H9 (cell line): ENCODE measurements at regions not wholly inside any gene's neighbourhood (a gene's known extent, or its start where the extent isn't known, plus 50 kb on each side); places are given as distances from the start of the nearest gene placed in this dataset.

Source experiments
- DNase-seq: peaks from one replicate; pipeline ENCODE4 v3.0.0-alpha.2; 2017
- H2AFZ ChIP-seq: one replicate; pipeline ENCODE4 v1.6.1; 2013; ENCODE audit warnings: mild to moderate bottlenecking, low read length, control low read depth, moderate library complexity
- H2AK5ac ChIP-seq: 2 replicates; pipeline ENCODE4 v1.6.1; 2013; ENCODE audit warnings: low read length, control low read depth, mixed read lengths; ENCODE audit not compliant: insufficient read length
- H2BK120ac ChIP-seq: one replicate; pipeline ENCODE4 v1.6.1; 2013; ENCODE audit warnings: low read depth, mild to moderate bottlenecking, low read length, control low read depth, inconsistent platforms; ENCODE audit not compliant: poor library complexity, severe bottlenecking
- H2BK12ac ChIP-seq: 2 replicates; pipeline ENCODE4 v1.6.1; 2013; ENCODE audit warnings: low read length, control low read depth, mixed read lengths, low read depth; ENCODE audit not compliant: insufficient read length
- H2BK15ac ChIP-seq: 2 replicates; pipeline ENCODE4 v1.6.1; 2013; ENCODE audit warnings: low read depth, low read length, control low read depth
- H2BK20ac ChIP-seq: one replicate; pipeline ENCODE4 v1.6.1; 2013; ENCODE audit warnings: low read depth, mild to moderate bottlenecking, low read length, control low read depth, inconsistent platforms; ENCODE audit not compliant: poor library complexity, severe bottlenecking
- H2BK5ac ChIP-seq: 2 replicates; pipeline ENCODE4 v1.6.1; 2013; ENCODE audit warnings: low read length, control low read depth, mixed read lengths; ENCODE audit not compliant: insufficient read length
- H3K14ac ChIP-seq: 2 replicates; pipeline ENCODE4 v1.6.1; 2013; ENCODE audit warnings: low read length, control low read depth; ENCODE audit not compliant: insufficient read depth
- H3K18ac ChIP-seq: 2 replicates; pipeline ENCODE4 v1.6.1; 2013; ENCODE audit warnings: low read depth, mild to moderate bottlenecking, mixed read lengths, low read length, control low read depth; ENCODE audit not compliant: insufficient read length
- H3K23ac ChIP-seq: 2 replicates; pipeline ENCODE4 v1.6.1; 2013; ENCODE audit warnings: low read length, control low read depth, mixed read lengths, low read depth; ENCODE audit not compliant: insufficient read length
- H3K23me2 ChIP-seq: 2 replicates; pipeline ENCODE4 v1.6.1; 2013; ENCODE audit warnings: low read depth, mild to moderate bottlenecking, mixed read lengths, low read length, control low read depth; ENCODE audit not compliant: insufficient read length, poor library complexity, severe bottlenecking
- H3K27ac ChIP-seq: 2 replicates; pipeline ENCODE4 v1.5.1; 2013; ENCODE audit warnings: low read length, control low read depth, mixed read lengths, low read depth; ENCODE audit not compliant: insufficient read length
- H3K27me3 ChIP-seq: 2 replicates; pipeline ENCODE4 v1.6.1; 2013; ENCODE audit warnings: low read length, control low read depth, inconsistent platforms; ENCODE audit not compliant: insufficient read depth
- H3K4ac ChIP-seq: 2 replicates; pipeline ENCODE4 v1.6.1; 2013; ENCODE audit warnings: low read depth, mild to moderate bottlenecking, control low read depth, inconsistent platforms, low read length, moderate library complexity
- H3K4me1 ChIP-seq: 2 replicates; pipeline ENCODE4 v1.6.1; 2013; ENCODE audit warnings: low read length, control low read depth, inconsistent platforms; ENCODE audit not compliant: insufficient read depth
- H3K4me2 ChIP-seq: 2 replicates; pipeline ENCODE4 v1.6.1; 2013; ENCODE audit warnings: low read length, control low read depth, mixed read lengths; ENCODE audit not compliant: insufficient read length, insufficient read depth
- H3K56ac ChIP-seq: 2 replicates; pipeline ENCODE4 v1.6.1; 2013; ENCODE audit warnings: low read depth, mild to moderate bottlenecking, mixed read lengths, low read length, control low read depth; ENCODE audit not compliant: insufficient read length
- H3K79me1 ChIP-seq: 2 replicates; pipeline ENCODE4 v1.6.1; 2013; ENCODE audit warnings: low read depth, mild to moderate bottlenecking, moderate library complexity, low read length, control low read depth, inconsistent platforms; ENCODE audit not compliant: insufficient read depth, poor library complexity, severe bottlenecking
- H3K79me2 ChIP-seq: 2 replicates; pipeline ENCODE4 v1.6.1; 2013; ENCODE audit warnings: low read length, control low read depth, inconsistent platforms; ENCODE audit not compliant: insufficient read depth
- H3K9ac ChIP-seq: 2 replicates; pipeline ENCODE4 v1.6.1; 2013; ENCODE audit warnings: low read length, control low read depth, mixed read lengths; ENCODE audit not compliant: insufficient read length; ENCODE audit errors: extremely low read depth
- H3K9me3 ChIP-seq: one replicate; pipeline ENCODE4 v1.6.1; 2013; ENCODE audit warnings: low read depth, low read length, inconsistent platforms; ENCODE audit not compliant: control insufficient read depth
- H3T11ph ChIP-seq: one replicate; pipeline ENCODE4 v1.6.1; 2013; ENCODE audit warnings: mild to moderate bottlenecking, low read length, control low read depth, inconsistent platforms
- H4K20me1 ChIP-seq: one replicate; pipeline ENCODE4 v1.6.1; 2013; ENCODE audit not compliant: control insufficient read depth, insufficient read length, insufficient read depth
- H4K5ac ChIP-seq: 2 replicates; pipeline ENCODE4 v1.6.1; 2013; ENCODE audit warnings: low read depth, mild to moderate bottlenecking, mixed read lengths, low read length, control low read depth; ENCODE audit not compliant: insufficient read length
- H4K8ac ChIP-seq: replicated peaks from 2 replicates; pipeline ENCODE4 v1.6.1; 2013; ENCODE audit warnings: low read length, control low read depth, mixed read lengths, low read depth; ENCODE audit not compliant: insufficient read length
- H4K91ac ChIP-seq: 2 replicates; pipeline ENCODE4 v1.6.1; 2013; ENCODE audit warnings: low read depth, mild to moderate bottlenecking, moderate library complexity, mixed read lengths, low read length, control low read depth; ENCODE audit not compliant: insufficient read length
- H3K27ac Mint-ChIP-seq, 3 experiments: 2 replicates in 2 of 3; 3 replicates in 1 of 3; pipeline ENCODE4 v1.8.0; 2020 to 2021; ENCODE audit warnings: mixed read lengths in 3 of 3, mild to moderate bottlenecking in 1 of 3, moderate library complexity in 1 of 3
- H3K27me3 Mint-ChIP-seq: 2 replicates; pipeline ENCODE4 v1.8.0; 2021; ENCODE audit warnings: low read depth, mild to moderate bottlenecking, moderate library complexity, mixed read lengths
- H3K36me3 Mint-ChIP-seq, 3 experiments: 2 replicates in 2 of 3; 3 replicates in 1 of 3; pipeline ENCODE4 v1.8.0; 2020 to 2021; ENCODE audit warnings: low read depth in 3 of 3, mixed read lengths in 3 of 3; ENCODE audit not compliant: insufficient read depth in 1 of 3
- H3K4me1 Mint-ChIP-seq, 2 experiments: 2 replicates each; pipeline ENCODE4 v1.8.0; 2020; ENCODE audit warnings: mixed read lengths in 2 of 2
- H3K4me3 Mint-ChIP-seq, 2 experiments: 2 replicates in 1 of 2; 3 replicates in 1 of 2; pipeline ENCODE4 v1.8.0; 2020 to 2021; ENCODE audit warnings: mild to moderate bottlenecking in 2 of 2, mixed read lengths in 2 of 2, moderate library complexity in 1 of 2
- H3K9me3 Mint-ChIP-seq, 2 experiments: 2 replicates in 1 of 2; 3 replicates in 1 of 2; pipeline ENCODE4 v1.8.0; 2020; ENCODE audit warnings: mild to moderate bottlenecking in 2 of 2, mixed read lengths in 2 of 2, moderate library complexity in 1 of 2
- CTCF ChIP-seq: fragments of 200-600 bp; sonication (generic); conservative IDR thresholded peaks from 3 replicates; pipeline ENCODE4 v1.8.0; 2021; ENCODE audit warnings: antibody characterized with exemption, mild to moderate bottlenecking
- WGBS: extraction: QIAGEN DNeasy Blood & Tissue Kit; methylation state at CpG from one replicate; pipeline ENCODE4 v1.1.7; 2013; ENCODE audit warnings: missing lambda C conversion rate, low lambda C conversion rate, mixed read lengths; ENCODE audit not compliant: insufficient read length; ENCODE audit errors: extremely low coverage; 5-methylcytosine and 5-hydroxymethylcytosine counted together

GRCh38 chr2:38505779-38506178 is 96.9 kb downstream of the HNRNPLL start:
- Histone ChIP-seq H2BK5ac (no peak overlapping the region), H4K5ac (no peak overlapping the region), H2BK20ac (no peak overlapping the region), H3K79me2 (no peaks in the 10 kb centered on the region), H3K79me1 (no peaks in the 10 kb centered on the region), H4K20me1 (no peaks in the 10 kb centered on the region), H3K23ac (no peak overlapping the region), H3K56ac (no peak overlapping the region), H4K8ac (no peak overlapping the region), H3K27ac (no peak overlapping the region), H2BK15ac (no peak overlapping the region), H3K4me1 (no peaks in the 10 kb centered on the region), H3K14ac (no peak overlapping the region), H3T11ph (no peak overlapping the region), H3K9ac (no peak overlapping the region), H3K18ac (no peak overlapping the region), H2BK12ac (no peak overlapping the region), H4K91ac (no peak overlapping the region), H3K4ac (no peak overlapping the region), H3K9me3 (no peaks in the 10 kb centered on the region), H2AFZ (no peak overlapping the region), H3K23me2 (no peaks in the 10 kb centered on the region), H3K4me2 (no peak overlapping the region), H3K27me3 (no peaks in the 10 kb centered on the region), H2BK120ac (no peak overlapping the region), H2AK5ac (no peak overlapping the region)
- Mint-ChIP-seq H3K36me3 (peaks cover 4 to 12% (median 6%) of the 10 kb centered on the region in 3 experiments), H3K27me3 (peaks cover 16% of the 10 kb centered on the region), H3K4me1 (peaks cover 8% of the 10 kb centered on the region in 2 experiments), H3K9me3 (peaks cover 11 to 14% of the 10 kb centered on the region in 2 experiments), H3K27ac (no peak overlapping the region; a peak in 1 of 7 replicates), H3K4me3 (no peak overlapping the region)
- DNase-seq: no peak
- no CpG with 5 or more reads among the region's 3 CpGs for WGBS
- no peak for TF ChIP-seq CTCF
